ENCODE measurements at regions not wholly inside any gene's neighbourhood (a gene's known extent, or its start where the extent isn't known, plus 50 kb on each side); places are given as distances from the start of the nearest gene placed in this dataset.

DNA sequence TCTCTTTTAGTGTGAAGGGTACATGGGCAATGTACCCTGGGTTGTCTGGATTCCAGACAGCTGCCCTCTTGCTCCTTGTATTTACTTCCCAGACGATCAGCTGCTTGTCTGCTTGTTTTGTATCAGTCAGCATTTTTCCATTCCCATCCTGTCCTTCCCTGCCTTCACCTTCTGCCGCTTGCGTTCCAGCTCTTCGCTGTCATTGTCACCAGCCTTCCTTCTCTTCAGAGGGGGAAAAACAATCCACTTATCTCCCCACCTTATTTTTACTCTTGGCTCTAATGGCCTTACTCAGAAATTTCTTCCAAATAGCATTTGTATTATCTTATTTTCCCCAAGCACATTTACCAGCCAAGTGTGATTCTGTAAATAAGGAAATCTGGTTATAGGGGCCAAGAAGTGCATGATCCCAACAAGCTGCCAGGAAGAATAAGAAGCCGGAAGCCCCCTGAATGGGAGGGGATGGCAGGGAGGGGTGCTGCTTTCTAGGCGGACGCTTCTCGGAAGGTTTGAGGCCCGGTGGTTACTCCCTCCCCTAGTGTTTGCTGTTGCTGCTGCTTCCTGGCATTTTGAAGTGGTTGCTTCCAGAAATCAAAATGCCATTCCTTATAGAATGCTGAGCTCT is 497.6 kb downstream of the NTRK3 start (continued):
- no peak for TF ChIP-seq ZKSCAN5 (CRISPR knock-in tag; IDR thresholded peaks at IDR 0.05)

DNA sequence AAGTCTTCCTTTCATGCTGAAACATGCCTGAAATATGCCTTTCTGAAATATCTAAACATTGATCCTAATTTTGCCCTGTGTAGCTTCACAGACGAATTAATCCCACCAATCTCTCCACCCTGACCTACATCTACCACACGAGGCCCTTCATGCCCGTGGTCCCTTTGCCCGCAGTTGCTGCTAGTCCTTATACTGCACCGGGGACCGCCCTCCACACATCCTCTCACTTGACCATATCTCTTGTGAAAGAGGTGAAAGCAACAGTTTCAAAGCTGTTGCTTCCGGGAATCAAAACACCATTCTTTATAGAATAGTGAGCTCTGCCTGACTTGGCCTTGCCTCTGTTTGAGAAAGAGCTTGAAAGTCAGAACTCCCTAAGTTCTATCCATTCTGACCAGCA is 499.5 kb downstream of the NTRK3 start:
- BruUV-seq (replicated peaks), result no TSS peak
- H3K27me3 ChIP-seq (ENCODE audit: control insufficient read depth in 1 of 2, insufficient read depth in 2 of 2, low read length in 2 of 2), result no peaks in the 10 kb centered on the region
- H4K20me1 ChIP-seq (ENCODE audit: insufficient read depth, low read length), result no peaks in the 10 kb centered on the region
- H3K4me3 ChIP-seq (replicated peaks in 1 of 3; ENCODE audit: insufficient read depth in 1 of 3, low read depth in 2 of 3, low read length in 3 of 3), result no peak overlapping the region
- no peak for ATAC-seq
- H3K79me2 ChIP-seq (ENCODE audit: insufficient read depth, low read length), result no peaks in the 10 kb centered on the region
- peaks cover 47% of the 10 kb centered on the region for H3K9me3 ChIP-seq (ENCODE audit: low read length)
- in situ Hi-C loops (cut with HindIII; ENCODE audit: extremely low pct_ligation_motif_present, low pct_unique_long_range_greater_than_20kb), result no loop called here
- no peaks in the 10 kb centered on the region for H3K36me3 ChIP-seq (replicated peaks in 1 of 2; ENCODE audit: control insufficient read depth in 1 of 2, insufficient read depth in 2 of 2, low read length in 2 of 2)
- H2AFZ ChIP-seq (ENCODE audit: low read length), result no peak overlapping the region
- WGBS (ENCODE audit: low lambda C conversion rate), result 5% methylated on average over 7 of the region's 7 CpGs
- H3K27ac ChIP-seq (ENCODE audit: extremely low read length, insufficient read depth, low read length), result no peak overlapping the region
- ChIA-PET CTCF (ENCODE audit: low intra/inter-chr PET ratio, low total read pairs) (no interaction called here), POLR2A (no interaction called here)
- no peak overlapping the region for H3K4me2 ChIP-seq (ENCODE audit: low read depth, low read length)
- intact Hi-C loops (cut with micrococcal nuclease; ENCODE audit: unreplicated experiment), result no loop called here
- FAIRE-seq, result no peak
- DNase-seq (ENCODE audit: low spot score), result no peak
- TF ChIP-seq, protein P1, sequence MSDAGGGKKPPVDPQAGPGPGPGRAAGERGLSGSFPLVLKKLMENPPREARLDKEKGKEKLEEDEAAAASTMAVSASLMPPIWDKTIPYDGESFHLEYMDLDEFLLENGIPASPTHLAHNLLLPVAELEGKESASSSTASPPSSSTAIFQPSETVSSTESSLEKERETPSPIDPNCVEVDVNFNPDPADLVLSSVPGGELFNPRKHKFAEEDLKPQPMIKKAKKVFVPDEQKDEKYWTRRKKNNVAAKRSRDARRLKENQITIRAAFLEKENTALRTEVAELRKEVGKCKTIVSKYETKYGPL (CRISPR knock-in tag; IDR thresholded peaks at IDR 0.05), result no peak
- no peak for TF ChIP-seq ZNF7 (CRISPR knock-in tag; IDR thresholded peaks at IDR 0.05)
- TF ChIP-seq HNRNPL (IDR thresholded peaks at IDR 0.05; ENCODE audit: low read depth, low read length), result no peak
- no peak for TF ChIP-seq FOXM1 (CRISPR knock-in tag; IDR thresholded peaks at IDR 0.05)
- no peak for TF ChIP-seq ZNF20 (CRISPR knock-in tag; IDR thresholded peaks at IDR 0.05)
- TF ChIP-seq NFE2L1 (CRISPR knock-in tag; IDR thresholded peaks at IDR 0.05; ENCODE audit: borderline replicate concordance), result no peak
- TF ChIP-seq, protein P2, sequence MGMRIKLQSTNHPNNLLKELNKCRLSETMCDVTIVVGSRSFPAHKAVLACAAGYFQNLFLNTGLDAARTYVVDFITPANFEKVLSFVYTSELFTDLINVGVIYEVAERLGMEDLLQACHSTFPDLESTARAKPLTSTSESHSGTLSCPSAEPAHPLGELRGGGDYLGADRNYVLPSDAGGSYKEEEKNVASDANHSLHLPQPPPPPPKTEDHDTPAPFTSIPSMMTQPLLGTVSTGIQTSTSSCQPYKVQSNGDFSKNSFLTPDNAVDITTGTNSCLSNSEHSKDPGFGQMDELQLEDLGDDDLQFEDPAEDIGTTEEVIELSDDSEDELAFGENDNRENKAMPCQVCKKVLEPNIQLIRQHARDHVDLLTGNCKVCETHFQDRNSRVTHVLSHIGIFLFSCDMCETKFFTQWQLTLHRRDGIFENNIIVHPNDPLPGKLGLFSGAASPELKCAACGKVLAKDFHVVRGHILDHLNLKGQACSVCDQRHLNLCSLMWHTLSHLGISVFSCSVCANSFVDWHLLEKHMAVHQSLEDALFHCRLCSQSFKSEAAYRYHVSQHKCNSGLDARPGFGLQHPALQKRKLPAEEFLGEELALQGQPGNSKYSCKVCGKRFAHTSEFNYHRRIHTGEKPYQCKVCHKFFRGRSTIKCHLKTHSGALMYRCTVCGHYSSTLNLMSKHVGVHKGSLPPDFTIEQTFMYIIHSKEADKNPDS (CRISPR knock-in tag; IDR thresholded peaks at IDR 0.05), result no peak
- H3K4me1 ChIP-seq (ENCODE audit: insufficient read depth, low read length), result no peaks in the 10 kb centered on the region
- no peak overlapping the region for H3K9ac ChIP-seq (ENCODE audit: insufficient read depth, low read depth, low read length)

All from HepG2 (cell line).